H1 (cell line): ENCODE measurements at regions not wholly inside any gene's neighbourhood (a gene's known extent, or its start where the extent isn't known, plus 50 kb on each side); places are given as distances from the start of the nearest gene placed in this dataset.

Experiments used
- CTCF ChIA-PET: fragments of 300-600 bp; sonication (Branson Sonifier 250); formaldehyde crosslinking; loops from one replicate; lab custom pipeline; 2021; ENCODE audit not compliant: partially characterized antibody; lab: Charles Lee
- POLR2A ChIA-PET: fragments of 300-600 bp; sonication (Branson Sonifier 250); formaldehyde crosslinking; loops from one replicate; lab custom pipeline; 2021; ENCODE audit warnings: inconsistent platforms; ENCODE audit not compliant: partially characterized antibody; lab: Charles Lee
- DNase-seq, 2 experiments: peaks; one replicate each; pipeline versions ENCODE4 v3.0.0 to v3.0.0-alpha.2; 2010 to 2022; ENCODE audit warnings: low spot score in 2 of 2, low read depth in 1 of 2, mixed read lengths in 1 of 2
- FAIRE-seq: peaks from 2 replicates; lab custom pipeline; 2011; peaks lifted over from hg19 to GRCh38; lab: Jason Lieb, UNC
- H2AFZ ChIP-seq: 2 replicates; pipeline ENCODE4 v1.8.1; 2012; ENCODE audit warnings: low read length, inconsistent platforms
- H2AK5ac ChIP-seq: 2 replicates; pipeline ENCODE4 v1.6.1; 2013; ENCODE audit warnings: low read depth, low read length
- H2BK120ac ChIP-seq: replicated peaks from 2 replicates; pipeline ENCODE3; 2013; ENCODE audit warnings: low read depth, low read length, inconsistent platforms
- H2BK12ac ChIP-seq: 2 replicates; pipeline ENCODE4 v1.6.1; 2013; ENCODE audit warnings: low read depth, low read length
- H2BK15ac ChIP-seq: 2 replicates; pipeline ENCODE4 v1.6.1; 2013; ENCODE audit warnings: low read length
- H2BK20ac ChIP-seq: 2 replicates; pipeline ENCODE4 v1.6.1; 2013; ENCODE audit warnings: low read length
- H2BK5ac ChIP-seq: 2 replicates; pipeline ENCODE4 v1.6.1; 2013; ENCODE audit warnings: low read depth, low read length
- H3K14ac ChIP-seq: 2 replicates; pipeline ENCODE4 v1.6.1; 2013; ENCODE audit warnings: inconsistent platforms; ENCODE audit not compliant: insufficient read length
- H3K18ac ChIP-seq: 2 replicates; pipeline ENCODE4 v1.6.1; 2013; ENCODE audit warnings: low read length; ENCODE audit errors: extremely low read depth
- H3K23ac ChIP-seq: 2 replicates; pipeline ENCODE4 v1.6.1; 2013; ENCODE audit warnings: inconsistent platforms; ENCODE audit not compliant: insufficient read length
- H3K23me2 ChIP-seq: 2 replicates; pipeline ENCODE4 v1.6.1; 2013; ENCODE audit warnings: low read depth, low read length
- H3K27ac ChIP-seq: 2 replicates; pipeline ENCODE4 v1.6.1; 2011; ENCODE audit warnings: low read depth, low read length, inconsistent platforms
- H3K27me3 ChIP-seq, 4 experiments: replicated peaks in 1 of 4; 1 replicate in 1 of 4; 2 replicates in 3 of 4; pipeline versions ENCODE4 v1.6.1 to v1.8.1; 2011 to 2013; ENCODE audit warnings: low read length in 3 of 4, mild to moderate bottlenecking in 3 of 4, inconsistent platforms in 2 of 4, mixed read lengths in 2 of 4, moderate library complexity in 1 of 4; ENCODE audit not compliant: control insufficient read depth in 3 of 4, insufficient read depth in 3 of 4; ENCODE audit errors: extremely low read depth in 1 of 4
- H3K36me3 ChIP-seq, 4 experiments: 2 replicates each; pipeline versions ENCODE4 v1.6.1 to v1.8.1; 2011 to 2013; ENCODE audit warnings: mild to moderate bottlenecking in 4 of 4, low read length in 3 of 4, moderate library complexity in 2 of 4, control low read depth in 1 of 4, inconsistent platforms in 1 of 4; ENCODE audit not compliant: insufficient read depth in 4 of 4, control insufficient read depth in 2 of 4
- H3K4ac ChIP-seq: replicated peaks from 2 replicates; pipeline ENCODE3; 2013; ENCODE audit warnings: low read length, low read depth, mixed read lengths, inconsistent platforms; ENCODE audit not compliant: insufficient read length
- H3K4me1 ChIP-seq, 4 experiments: replicated peaks in 1 of 4; 1 replicate in 1 of 4; 2 replicates in 3 of 4; pipeline versions ENCODE4 v1.6.1 to v1.8.1; 2011 to 2013; ENCODE audit warnings: low read length in 3 of 4, inconsistent platforms in 2 of 4, mixed read lengths in 1 of 4; ENCODE audit not compliant: insufficient read depth in 4 of 4, control insufficient read depth in 3 of 4
- H3K4me2 ChIP-seq, 2 experiments: 2 replicates each; pipeline versions ENCODE4 v1.6.1 to v1.8.1; 2011 to 2013; ENCODE audit warnings: low read depth in 2 of 2, low read length in 2 of 2, control low read depth in 1 of 2, inconsistent platforms in 1 of 2, mild to moderate bottlenecking in 1 of 2; ENCODE audit not compliant: insufficient read depth in 1 of 2
- H3K4me3 ChIP-seq, 4 experiments: fragments of 200-600, 300-600 bp in 1 of 4; sonication (generic), shearing (Covaris generic), sonication (Bioruptor Twin) in 1 of 4; 2 replicates each; pipeline versions ENCODE4 v1.5.1 to v1.8.1; 2011 to 2016; ENCODE audit warnings: low read length in 4 of 4, low read depth in 3 of 4, control low read depth in 2 of 4, inconsistent platforms in 2 of 4, mild to moderate bottlenecking in 2 of 4, mixed read lengths in 1 of 4, moderate library complexity in 1 of 4; ENCODE audit not compliant: insufficient read depth in 2 of 4; ENCODE audit errors: extremely low read depth in 1 of 4
- H3K56ac ChIP-seq: replicated peaks from 2 replicates; pipeline ENCODE3; 2013; ENCODE audit warnings: low read depth, mild to moderate bottlenecking, mixed read lengths, low read length, inconsistent platforms; ENCODE audit not compliant: insufficient read length
- H3K79me1 ChIP-seq: 2 replicates; pipeline ENCODE4 v1.6.1; 2013; ENCODE audit warnings: low read depth, low read length, control low read depth
- H3K79me2 ChIP-seq, 2 experiments: 2 replicates each; pipeline versions ENCODE4 v1.6.1 to v1.8.1; 2012 to 2013; ENCODE audit warnings: low read length in 2 of 2, mild to moderate bottlenecking in 2 of 2, inconsistent platforms in 1 of 2; ENCODE audit not compliant: insufficient read depth in 2 of 2, control insufficient read depth in 1 of 2
- H3K9ac ChIP-seq, 4 experiments: replicated peaks in 1 of 4; 1 replicate in 1 of 4; 2 replicates in 3 of 4; pipeline versions ENCODE4 v1.6.1 to v1.8.1; 2011 to 2013; ENCODE audit warnings: low read depth in 3 of 4, low read length in 3 of 4, control low read depth in 2 of 4, mild to moderate bottlenecking in 2 of 4, moderate library complexity in 2 of 4, inconsistent platforms in 1 of 4; ENCODE audit errors: extremely low read depth in 1 of 4
- H3K9me3 ChIP-seq, 2 experiments: 2 replicates each; pipeline versions ENCODE4 v1.6.1 to v1.8.1; 2012 to 2013; ENCODE audit warnings: mild to moderate bottlenecking in 2 of 2, moderate library complexity in 2 of 2, control low read depth in 1 of 2, inconsistent platforms in 1 of 2, low read depth in 1 of 2, low read length in 1 of 2, mixed read lengths in 1 of 2; ENCODE audit not compliant: insufficient read depth in 2 of 2
- H4K20me1 ChIP-seq, 2 experiments: replicated peaks in 1 of 2; 2 replicates each; pipeline versions ENCODE3 to v1.8.1; 2011 to 2013; ENCODE audit warnings: inconsistent platforms in 2 of 2, low read length in 2 of 2, mild to moderate bottlenecking in 1 of 2; ENCODE audit not compliant: insufficient read depth in 2 of 2, control insufficient read depth in 1 of 2
- H4K5ac ChIP-seq: 2 replicates; pipeline ENCODE4 v1.6.1; 2013; ENCODE audit warnings: low read length, low read depth, mixed read lengths, inconsistent platforms; ENCODE audit not compliant: insufficient read length
- H4K8ac ChIP-seq: 2 replicates; pipeline ENCODE4 v1.8.0; 2013; ENCODE audit warnings: mild to moderate bottlenecking, moderate library complexity, low read length, inconsistent platforms; ENCODE audit not compliant: insufficient read depth; ENCODE audit errors: extremely low read depth
- H4K91ac ChIP-seq: replicated peaks from 2 replicates; pipeline ENCODE3; 2013; ENCODE audit warnings: low read length, mixed read lengths, inconsistent platforms; ENCODE audit not compliant: insufficient read length
- ASH2L ChIP-seq: fragments of 200-600, 300-600 bp; sonication (generic); IDR thresholded peaks from one replicate; pipeline ENCODE4 v1.7.1; 2017; ENCODE audit warnings: low read length
- BRCA1 ChIP-seq: IDR thresholded peaks from 2 replicates; pipeline ENCODE4 v1.6.1; 2012; ENCODE audit warnings: low read depth, low read length, improper control_type of control experiment
- CTCF ChIP-seq, 3 experiments: IDR thresholded peaks; 1 replicate in 2 of 3; 2 replicates in 1 of 3; pipeline versions ENCODE4 v1.5.1 to v1.6.1; 2011; ENCODE audit warnings: low read length in 3 of 3, mild to moderate bottlenecking in 3 of 3, inconsistent platforms in 2 of 3, low read depth in 1 of 3, moderate library complexity in 1 of 3; ENCODE audit not compliant: insufficient read depth in 1 of 3; ENCODE audit errors: control extremely low read depth in 1 of 3
- EP300 ChIP-seq, 2 experiments: IDR thresholded peaks; 1 replicate in 1 of 2; 2 replicates in 1 of 2; pipeline ENCODE4 v1.6.1; 2011 to 2012; ENCODE audit warnings: low read depth in 2 of 2, low read length in 2 of 2, mild to moderate bottlenecking in 2 of 2, borderline replicate concordance in 1 of 2, inconsistent platforms in 1 of 2, moderate library complexity in 1 of 2
- GABPA ChIP-seq: IDR thresholded peaks from 2 replicates; pipeline ENCODE4 v1.6.1; 2011; ENCODE audit warnings: mild to moderate bottlenecking, low read length, moderate library complexity, borderline replicate concordance; ENCODE audit not compliant: insufficient read depth
- HDAC6 ChIP-seq: IDR thresholded peaks from one replicate; pipeline ENCODE4 v1.7.1; 2012; ENCODE audit warnings: low read depth, mild to moderate bottlenecking, inconsistent platforms, low read length, moderate library complexity
- KDM4A ChIP-seq: IDR thresholded peaks from one replicate; pipeline ENCODE4 v1.7.1; 2012; ENCODE audit warnings: low read depth, mild to moderate bottlenecking, moderate library complexity, low read length, inconsistent platforms; ENCODE audit not compliant: severe bottlenecking
- NRF1 ChIP-seq: IDR thresholded peaks from 2 replicates; pipeline ENCODE4 v1.6.1; 2011; ENCODE audit warnings: mild to moderate bottlenecking, low read depth, low read length, improper control_type of control experiment
- SP2 ChIP-seq: IDR thresholded peaks from 2 replicates; pipeline ENCODE4 v1.6.1; 2012; ENCODE audit warnings: mild to moderate bottlenecking, low read length, inconsistent platforms
- SP4 ChIP-seq: IDR thresholded peaks from 2 replicates; pipeline ENCODE4 v1.6.1; 2012; ENCODE audit warnings: low read length, inconsistent platforms
- USF2 ChIP-seq: IDR thresholded peaks from 2 replicates; pipeline ENCODE4 v1.6.1; 2011; ENCODE audit warnings: low read length, improper control_type of control experiment
- WGBS, 2 experiments: shearing (Covaris generic) in 1 of 2; methylation state at CpG; one replicate each; pipeline versions ENCODE4 v1.1.6 to v1.1.7; 2013 to 2015; ENCODE audit warnings: low lambda C conversion rate in 2 of 2, mixed read lengths in 2 of 2, inconsistent platforms in 1 of 2, low coverage in 1 of 2, missing lambda C conversion rate in 1 of 2; ENCODE audit not compliant: insufficient replicate concordance in 2 of 2, insufficient coverage in 1 of 2, insufficient read length in 1 of 2; ENCODE audit errors: extremely low coverage in 1 of 2, missing lambda C conversion rate in 1 of 2; 5-methylcytosine and 5-hydroxymethylcytosine counted together

GRCh38 chr5:4576908-4577307, 563.2 kb upstream of the ADAMTS16 start:
- H3K79me1 ChIP-seq: 0 out of 2 replicates have a peak, but pooled peaks cover 3% of the 10 kb centered on the region
- no peak overlapping the region for H3K23ac ChIP-seq
- no peak for FAIRE-seq
- 90% methylated on average over 14 of the region's 14 CpGs; no CpG with 5 or more reads in 1 of the 2 experiments for WGBS, 2 experiments
- no peaks in the 10 kb centered on the region for H3K27me3 ChIP-seq
- no peak overlapping the region for H3K14ac ChIP-seq
- H3K4ac ChIP-seq: no peak overlapping the region
- no peak overlapping the region for H2BK12ac ChIP-seq
- H2AK5ac ChIP-seq: no peak overlapping the region
- ChIA-PET POLR2A (no interaction called here), CTCF (interaction anchor here (1.0 kb wide), 1 partner anchor 81 kb away, joined by 3 read pairs; no protein-coding TSS in a partner anchor)
- no peak overlapping the region for H3K4me2 ChIP-seq
- no peaks in the 10 kb centered on the region for H3K36me3 ChIP-seq
- H3K18ac ChIP-seq: no peak overlapping the region
- no peaks in the 10 kb centered on the region for H3K79me2 ChIP-seq
- no peak overlapping the region for H2AFZ ChIP-seq
- H2BK20ac ChIP-seq: no peak overlapping the region
- no peak overlapping the region for H3K27ac ChIP-seq
- no peaks in the 10 kb centered on the region for H4K20me1 ChIP-seq
- H3K23me2 ChIP-seq: no peaks in the 10 kb centered on the region
- H4K8ac ChIP-seq: no peak overlapping the region
- no peak overlapping the region for H3K4me3 ChIP-seq
- H3K56ac ChIP-seq: no peak overlapping the region
- no peak overlapping the region for H2BK15ac ChIP-seq
- H4K5ac ChIP-seq: no peak overlapping the region
- no peak overlapping the region for H2BK120ac ChIP-seq
- H3K4me1 ChIP-seq: no peaks in the 10 kb centered on the region
- no peak for DNase-seq
- H2BK5ac ChIP-seq: no peak overlapping the region
- no peak overlapping the region for H3K9ac ChIP-seq
- H4K91ac ChIP-seq: no peak overlapping the region
- no peaks in the 10 kb centered on the region; a peak in 2 of 4 replicates for H3K9me3 ChIP-seq
- TF ChIP-seq CTCF (IDR thresholded peaks at IDR 0.05; ENCODE audit: control extremely low read depth in 1 of 3, insufficient read depth in 1 of 3, low read depth in 1 of 3, low read length in 3 of 3) (no peak), BRCA1 (no peak), HDAC6 (no peak), SP2 (no peak), KDM4A (no peak), USF2 (no peak), NRF1 (no peak), EP300 (IDR thresholded peaks at IDR 0.05; ENCODE audit: borderline replicate concordance in 1 of 2, low read depth in 2 of 2, low read length in 2 of 2) (no peak), SP4 (no peak), ASH2L (no peak), GABPA (no peak)
